K562 (cell line): ENCODE measurements at regions not wholly inside any gene's neighbourhood (a gene's known extent, or its start where the extent isn't known, plus 50 kb on each side); places are given as distances from the start of the nearest gene placed in this dataset.

Experiments used
- ATAC-seq: fragments of 200-7000 bp; cut with Tn5 transposase; 3 replicates; pipeline ENCODE4 v1.9.1; 2020; ENCODE audit warnings: moderate library complexity
- BruUV-seq: library from RNA; stranded (reverse); fragments of 400-500 nt; replicated peaks from 2 replicates; lab custom pipeline; 2021; lab: Mats Ljungman, UMichigan
- CTCF ChIA-PET: fragments of 300-600 bp; formaldehyde crosslinking; extraction: SDS; loops from one replicate; lab custom pipeline; 2021; ENCODE audit warnings: low intra/inter-chr PET ratio; lab: Yijun Ruan, JAX
- POLR2A ChIA-PET: fragments of 300-600, 350-650 bp; sonication (Branson Sonifier 250); formaldehyde crosslinking; extraction: SDS; loops from one replicate; lab custom pipeline; 2021; ENCODE audit warnings: antibody characterized with exemption, inconsistent platforms; lab: Yijun Ruan, JAX
- DNase-seq, 4 experiments: peaks; one replicate each; pipeline versions ENCODE4 v3.0.0 to v3.0.0-alpha.2; 2011 to 2018; ENCODE audit warnings: low spot score in 3 of 4, mixed read lengths in 3 of 4; ENCODE audit errors: extremely low read depth in 1 of 4
- FAIRE-seq: peaks from 2 replicates; lab custom pipeline; 2011; peaks lifted over from hg19 to GRCh38; lab: Jason Lieb, UNC
- H2AFZ ChIP-seq: 2 replicates; pipeline ENCODE4 v1.6.0; 2011; ENCODE audit warnings: low read depth, low read length, control low read depth, inconsistent platforms
- H3K27ac ChIP-seq: fragments of 200-600 bp; 3 replicates; pipeline ENCODE4 v1.8.0; 2011; ENCODE audit warnings: low read depth, mild to moderate bottlenecking, control low read depth, inconsistent platforms, low read length, moderate library complexity, mixed read lengths; ENCODE audit errors: extremely low read depth
- H3K27me3 ChIP-seq, 2 experiments: fragments of 300-600 bp in 1 of 2; 2 replicates in 1 of 2; 3 replicates in 1 of 2; pipeline versions ENCODE4 v1.6.0 to v1.8.0; 2011; ENCODE audit warnings: inconsistent platforms in 2 of 2, low read length in 2 of 2, mild to moderate bottlenecking in 1 of 2, mixed read lengths in 1 of 2, moderate library complexity in 1 of 2; ENCODE audit not compliant: control insufficient read depth in 2 of 2, insufficient read depth in 2 of 2
- H3K36me3 ChIP-seq: fragments of 300-600 bp; 3 replicates; pipeline ENCODE4 v1.8.0; 2011; ENCODE audit warnings: mild to moderate bottlenecking, low read length, inconsistent platforms; ENCODE audit not compliant: control insufficient read depth, insufficient read depth
- H3K4me1 ChIP-seq, 2 experiments: fragments of 200-600 bp in 1 of 2; replicated peaks in 1 of 2; 2 replicates in 1 of 2; 3 replicates in 1 of 2; pipeline versions ENCODE4 v1.5.1 to v1.8.0; 2011; ENCODE audit warnings: inconsistent platforms in 2 of 2, low read length in 2 of 2, mild to moderate bottlenecking in 1 of 2, mixed read lengths in 1 of 2, moderate library complexity in 1 of 2; ENCODE audit not compliant: control insufficient read depth in 2 of 2, insufficient read depth in 2 of 2
- H3K4me2 ChIP-seq: 2 replicates; pipeline ENCODE4 v1.6.1; 2011; ENCODE audit warnings: low read length, control low read depth, inconsistent platforms, mixed read lengths; ENCODE audit not compliant: insufficient read depth
- H3K4me3 ChIP-seq: fragments of 200-600 bp; sonication (generic), shearing (Covaris generic); 2 replicates; pipeline ENCODE4 v1.5.1; 2016; ENCODE audit warnings: control low read depth, inconsistent platforms
- H3K79me2 ChIP-seq: fragments of 200-600 bp; 3 replicates; pipeline ENCODE4 v1.8.0; 2011; ENCODE audit warnings: low read length, inconsistent platforms; ENCODE audit not compliant: control insufficient read depth, insufficient read depth
- H3K9ac ChIP-seq, 2 experiments: 2 replicates each; pipeline versions ENCODE4 v1.6.0 to v1.6.1; 2011; ENCODE audit warnings: low read depth in 2 of 2, low read length in 2 of 2, control low read depth in 1 of 2, inconsistent platforms in 1 of 2, mild to moderate bottlenecking in 1 of 2, mixed read lengths in 1 of 2; ENCODE audit not compliant: insufficient read depth in 1 of 2
- H3K9me1 ChIP-seq: one replicate; pipeline ENCODE4 v1.6.0; 2011; ENCODE audit warnings: inconsistent platforms, mild to moderate bottlenecking, low read length, moderate library complexity; ENCODE audit not compliant: control insufficient read depth, insufficient read depth
- H3K9me3 ChIP-seq: replicated peaks from 2 replicates; pipeline ENCODE4 v1.5.1; 2011; ENCODE audit warnings: low read depth, low read length, inconsistent platforms; ENCODE audit not compliant: control insufficient read depth, insufficient read depth
- H4K20me1 ChIP-seq: replicated peaks from 2 replicates; pipeline ENCODE4 v1.6.1; 2011; ENCODE audit warnings: low read length, inconsistent platforms, mixed read lengths; ENCODE audit not compliant: control insufficient read depth, insufficient read depth
- KDM5B ChIP-seq: fragments of 200-600 bp; sonication (generic); IDR thresholded peaks from 2 replicates; pipeline ENCODE4 v1.6.1; 2012; ENCODE audit warnings: low read depth, mild to moderate bottlenecking, moderate library complexity, low read length, control low read depth, inconsistent platforms; ENCODE audit not compliant: insufficient replicate concordance
- NFIX ChIP-seq: fragments of 250-450 bp; sonication (Bioruptor Pico); IDR thresholded peaks from 2 replicates; pipeline ENCODE4 v1.4.0; 2020; ENCODE audit warnings: low read depth, mild to moderate bottlenecking, moderate library complexity
- PCBP1 ChIP-seq: fragments of 200-400 bp; formaldehyde crosslinking; IDR thresholded peaks from 2 replicates; pipeline ENCODE4 v1.6.1; 2018; ENCODE audit warnings: mild to moderate bottlenecking, low read depth, low read length; ENCODE audit not compliant: poor library complexity, severe bottlenecking
- RUNX1 ChIP-seq: sonication (generic); IDR thresholded peaks from 2 replicates; pipeline ENCODE4 v1.6.1; 2016; ENCODE audit warnings: antibody characterized with exemption, low read depth
- ZNF354B ChIP-seq: fragments of 250-450 bp; sonication (Bioruptor Pico); IDR thresholded peaks from 2 replicates; pipeline ENCODE4 v1.4.0; 2020
- ZNF644 ChIP-seq: fragments of 200-800 bp; sonication (Bioruptor generic); IDR thresholded peaks from 2 replicates; pipeline ENCODE4 v1.6.1; 2016; ENCODE audit warnings: low read depth, missing genetic modification characterization, missing compliant biosample characterization
- WGBS: fragments of 100-300 bp; shearing (Covaris generic); methylation state at CpG from one replicate; pipeline ENCODE4 v1.1.6; 2016; ENCODE audit warnings: low coverage, mixed read lengths; ENCODE audit not compliant: insufficient coverage; ENCODE audit errors: missing lambda C conversion rate; 5-methylcytosine and 5-hydroxymethylcytosine counted together
- in situ Hi-C: fragments of 300-500 bp; cut with MboI; formaldehyde crosslinking; loops from 4 replicates; pipeline ENCODE4 v1.15.0; 2018; ENCODE audit warnings: inconsistent platforms, mixed read lengths
- intact Hi-C: fragments of 100-400 bp; cut with micrococcal nuclease; formaldehyde crosslinking; loops from 2 replicates; pipeline ENCODE4 v1.14.2; 2022

DNA sequence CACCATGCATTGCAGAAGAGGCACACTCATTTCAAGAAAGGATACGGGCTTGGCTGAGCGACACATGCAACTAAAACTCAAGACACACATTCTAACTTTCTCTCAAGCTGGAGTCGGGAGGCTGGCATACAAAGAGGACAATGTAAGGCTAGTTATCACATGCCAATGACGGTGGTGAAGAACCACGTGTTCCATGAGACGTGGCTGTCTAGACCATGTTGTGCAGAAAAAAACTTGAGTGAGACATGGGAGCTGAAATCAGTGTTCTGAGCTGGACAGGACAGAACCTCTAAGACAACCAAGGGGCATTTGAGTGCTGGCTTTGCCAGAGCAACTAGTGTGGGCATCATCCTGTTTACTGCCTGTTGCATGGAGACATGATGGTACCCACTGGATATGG is 193.0 kb upstream of the DPP6 start:
- intact Hi-C loops (no loop called here), in situ Hi-C loops (no loop called here)
- no peaks in the 10 kb centered on the region for H3K79me2 ChIP-seq
- no peak overlapping the region for H3K27ac ChIP-seq
- no peak for FAIRE-seq
- 1% methylated on average over 6 of the region's 6 CpGs for WGBS
- no peak overlapping the region for H2AFZ ChIP-seq
- no peaks in the 10 kb centered on the region for H3K4me1 ChIP-seq
- ChIA-PET POLR2A (no interaction called here), CTCF (interaction anchor here (0.6 to 0.9 kb wide), 2 partner anchors 24 to 326 kb away, joined by 3 read pairs; no protein-coding TSS in a partner anchor)
- H4K20me1 ChIP-seq: no peaks in the 10 kb centered on the region
- no peaks in the 10 kb centered on the region for H3K36me3 ChIP-seq
- H3K9ac ChIP-seq: no peak overlapping the region
- H3K4me2 ChIP-seq: no peak overlapping the region
- BruUV-seq: no TSS peak
- DNase-seq: no peak
- TF ChIP-seq PCBP1: no peak
- no peak for TF ChIP-seq NFIX (CRISPR knock-in tag)
- TF ChIP-seq KDM5B: no peak
- no peak for TF ChIP-seq RUNX1
- TF ChIP-seq ZNF354B: no peak
- TF ChIP-seq ZNF644 (tag): no peak
- no peak for ATAC-seq
- H3K9me1 ChIP-seq: no peaks in the 10 kb centered on the region
- H3K27me3 ChIP-seq: no peaks in the 10 kb centered on the region
- H3K9me3 ChIP-seq: no peaks in the 10 kb centered on the region
- H3K4me3 ChIP-seq: no peak overlapping the region
